Spleen (tissue), 7 donors: ENCODE measurements at regions not wholly inside any gene's neighbourhood (a gene's known extent, or its start where the extent isn't known, plus 50 kb on each side); places are given as distances from the start of the nearest gene placed in this dataset.

Source experiments
- POLR2A ChIP-seq, 3 donors: fragments of 450-650 bp; IDR thresholded peaks; one replicate each; pipeline ENCODE4 v1.5.1; 2017; ENCODE audit warnings: antibody characterized with exemption in 3 of 3, mild to moderate bottlenecking in 1 of 3
- POLR2AphosphoS5 ChIP-seq, 3 donors: sonication (generic); formaldehyde crosslinking; IDR thresholded peaks; one replicate each; pipeline ENCODE4 v1.5.1; 2017; ENCODE audit warnings: antibody characterized with exemption in 3 of 3
- TF ChIP-seq, protein P1 (sequence below), 11 experiments: fragments of 200-600 bp in 7 of 11; fragments of 450-650 bp in 4 of 11; sonication (generic) in 4 of 11; IDR thresholded peaks in 8 of 11; conservative IDR thresholded peaks in 3 of 11; 1 replicate in 7 of 11; 2 replicates in 4 of 11; pipeline versions ENCODE4 v1.4.0 to v1.8.0; 2016 to 2021; ENCODE audit warnings: antibody characterized with exemption in 11 of 11, inconsistent platforms in 4 of 11, mild to moderate bottlenecking in 1 of 11
- donor health status: DM: no; HTN: no; CAD: no; lungs with moderate emphysema.
- donor health status: DM: no; HTN: no; CAD: no.
- donor health status: DM: no; HTN: no; CAD: no.

DNA sequence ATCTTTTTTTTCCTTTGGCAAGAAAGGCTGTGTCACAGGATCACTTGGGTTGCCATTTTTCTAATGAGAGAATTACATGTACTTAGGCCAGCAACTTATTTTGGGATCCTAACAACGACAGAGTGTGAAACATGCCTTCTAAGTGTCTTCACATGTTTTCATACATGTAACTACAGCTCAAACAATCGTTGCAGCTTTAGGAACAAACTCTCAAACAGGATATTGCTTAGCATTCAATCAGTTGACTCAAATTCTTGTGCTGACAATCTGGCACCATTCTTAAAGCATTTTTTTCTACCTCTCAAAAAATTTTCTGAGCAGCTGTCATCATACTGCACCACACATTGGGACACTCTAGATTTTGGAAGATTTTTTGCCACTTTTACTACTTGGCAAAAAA lies 435.5 kb downstream of the HINT1 start:
- TF ChIP-seq, protein P1, sequence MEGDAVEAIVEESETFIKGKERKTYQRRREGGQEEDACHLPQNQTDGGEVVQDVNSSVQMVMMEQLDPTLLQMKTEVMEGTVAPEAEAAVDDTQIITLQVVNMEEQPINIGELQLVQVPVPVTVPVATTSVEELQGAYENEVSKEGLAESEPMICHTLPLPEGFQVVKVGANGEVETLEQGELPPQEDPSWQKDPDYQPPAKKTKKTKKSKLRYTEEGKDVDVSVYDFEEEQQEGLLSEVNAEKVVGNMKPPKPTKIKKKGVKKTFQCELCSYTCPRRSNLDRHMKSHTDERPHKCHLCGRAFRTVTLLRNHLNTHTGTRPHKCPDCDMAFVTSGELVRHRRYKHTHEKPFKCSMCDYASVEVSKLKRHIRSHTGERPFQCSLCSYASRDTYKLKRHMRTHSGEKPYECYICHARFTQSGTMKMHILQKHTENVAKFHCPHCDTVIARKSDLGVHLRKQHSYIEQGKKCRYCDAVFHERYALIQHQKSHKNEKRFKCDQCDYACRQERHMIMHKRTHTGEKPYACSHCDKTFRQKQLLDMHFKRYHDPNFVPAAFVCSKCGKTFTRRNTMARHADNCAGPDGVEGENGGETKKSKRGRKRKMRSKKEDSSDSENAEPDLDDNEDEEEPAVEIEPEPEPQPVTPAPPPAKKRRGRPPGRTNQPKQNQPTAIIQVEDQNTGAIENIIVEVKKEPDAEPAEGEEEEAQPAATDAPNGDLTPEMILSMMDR (IDR thresholded peaks at IDR 0.05 in 8 of 11, conservative IDR thresholded peaks at IDR 0.05 in 3 of 11): no peak
- TF ChIP-seq POLR2A (IDR thresholded peaks at IDR 0.05): no peak
- no peak for TF ChIP-seq POLR2AphosphoS5 (IDR thresholded peaks at IDR 0.05)
